ENCODE measurements at regions not wholly inside any gene's neighbourhood (a gene's known extent, or its start where the extent isn't known, plus 50 kb on each side); places are given as distances from the start of the nearest gene placed in this dataset.

DNA sequence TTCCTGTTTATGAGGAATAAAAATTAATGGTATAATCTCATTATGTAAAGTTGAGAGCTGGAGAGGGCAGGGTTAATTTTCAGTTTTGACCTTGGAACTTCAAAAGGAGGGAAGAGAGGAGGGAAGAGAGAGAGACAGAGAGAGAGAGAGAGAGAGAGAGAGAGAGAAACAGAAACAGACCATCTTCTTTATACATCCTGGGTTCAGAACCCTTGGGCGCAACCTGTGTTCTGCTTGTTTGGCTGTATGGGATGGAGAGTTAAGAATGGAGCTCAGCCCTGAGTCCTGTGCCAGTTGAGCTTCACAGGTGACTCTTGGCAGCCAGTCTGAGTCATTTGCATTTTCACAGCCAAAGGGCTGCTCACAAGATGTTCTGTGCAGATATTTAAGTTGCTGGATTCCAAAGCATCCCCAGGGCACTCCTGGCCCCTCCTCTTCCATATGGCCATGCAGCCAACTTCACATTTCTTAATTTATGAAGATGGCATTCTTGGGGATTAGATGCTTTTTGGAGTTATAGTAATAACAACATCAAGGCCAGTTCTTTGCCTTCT, 143.5 kb downstream of the CARTPT start:
- FAIRE-seq (no peak), DNase-seq (ENCODE audit: insufficient read length, low spot score) (no peak)

DNA sequence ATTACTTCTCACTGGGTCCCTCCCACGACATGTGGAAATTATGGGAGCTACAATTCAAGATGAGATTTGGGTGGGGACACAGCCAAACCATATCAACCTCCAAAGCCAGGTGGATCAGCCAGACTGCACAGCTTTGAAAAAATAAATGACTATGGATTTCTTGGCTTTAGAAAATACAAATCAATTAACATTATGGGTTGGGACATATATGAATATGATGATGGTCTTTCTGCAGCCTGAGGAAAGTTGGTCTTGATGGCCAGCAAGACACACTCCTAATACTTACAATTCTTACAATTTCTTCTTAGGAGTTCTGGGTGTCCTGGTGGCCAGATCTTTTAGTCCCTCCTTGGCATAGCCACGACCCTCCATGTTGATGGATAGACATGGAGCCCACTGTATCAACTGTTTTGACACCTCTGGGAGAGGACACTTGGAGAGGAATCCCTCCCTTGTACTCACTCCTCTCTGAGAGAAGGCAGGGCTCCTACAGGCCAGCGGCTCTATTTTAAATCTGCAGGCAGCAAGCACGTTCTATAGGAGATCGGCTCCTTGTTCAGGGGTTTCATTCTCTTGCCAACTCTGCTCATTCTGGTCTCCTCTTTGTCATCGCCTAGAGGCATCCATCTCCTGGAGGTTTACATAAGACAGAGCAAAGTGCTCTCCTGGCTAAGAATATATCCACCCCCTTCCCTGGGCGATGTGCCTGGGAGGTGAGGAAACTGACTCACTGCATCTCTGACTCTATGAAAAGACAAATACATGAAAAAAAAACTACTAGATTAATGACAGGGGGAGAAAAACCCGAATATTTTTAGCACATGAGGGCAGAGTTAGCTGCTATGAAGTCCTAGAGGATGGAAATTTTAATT, 145.9 kb downstream of the CARTPT start:
- FAIRE-seq (no peak), DNase-seq (ENCODE audit: insufficient read length, low spot score) (peak; percentile 37)

- FAIRE-seq (no peak), DNase-seq (ENCODE audit: insufficient read length, low spot score) (no peak)
Measured at GRCh38 chr5:71865665-71866320, 146.7 kb downstream of the CARTPT start.

GRCh38 chr5:71872311-71872864, 153.3 kb downstream of the CARTPT start:
- no peak for FAIRE-seq
- DNase-seq (ENCODE audit: insufficient read length, low spot score), result no peak

- FAIRE-seq, result no peak
- DNase-seq (ENCODE audit: insufficient read length, low spot score), result no peak
Measured at GRCh38 chr5:71873191-71873591, 154.1 kb downstream of the CARTPT start.

- FAIRE-seq, result no peak
- no peak for DNase-seq (ENCODE audit: insufficient read length, low spot score)
Measured at GRCh38 chr5:71874521-71874920, 155.4 kb downstream of the CARTPT start.

- FAIRE-seq (no peak), DNase-seq (ENCODE audit: insufficient read length, low spot score) (no peak)
Measured at GRCh38 chr5:71877511-71877910, 158.4 kb downstream of the CARTPT start.

DNA sequence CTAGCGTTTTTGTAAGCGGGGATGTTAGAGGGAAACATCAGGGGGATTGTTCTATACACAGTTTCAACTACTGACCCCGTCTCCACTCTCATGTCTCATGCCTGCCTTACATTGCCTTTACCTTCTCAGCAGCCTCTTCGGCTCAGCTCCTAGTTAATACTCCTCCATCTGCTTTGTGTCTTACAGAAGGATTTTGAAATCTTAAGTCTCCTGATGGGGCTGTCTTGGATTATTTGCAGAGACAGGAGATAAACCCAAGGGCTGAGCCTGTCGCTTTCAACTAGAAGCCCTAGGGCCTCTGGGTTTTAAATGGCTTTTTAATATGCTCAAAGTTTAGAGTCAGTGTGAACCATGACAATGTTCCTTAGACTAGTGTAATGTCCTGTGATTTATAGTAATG, 161.5 kb downstream of the CARTPT start:
- no peak for DNase-seq (ENCODE audit: insufficient read length, low spot score)

DNA sequence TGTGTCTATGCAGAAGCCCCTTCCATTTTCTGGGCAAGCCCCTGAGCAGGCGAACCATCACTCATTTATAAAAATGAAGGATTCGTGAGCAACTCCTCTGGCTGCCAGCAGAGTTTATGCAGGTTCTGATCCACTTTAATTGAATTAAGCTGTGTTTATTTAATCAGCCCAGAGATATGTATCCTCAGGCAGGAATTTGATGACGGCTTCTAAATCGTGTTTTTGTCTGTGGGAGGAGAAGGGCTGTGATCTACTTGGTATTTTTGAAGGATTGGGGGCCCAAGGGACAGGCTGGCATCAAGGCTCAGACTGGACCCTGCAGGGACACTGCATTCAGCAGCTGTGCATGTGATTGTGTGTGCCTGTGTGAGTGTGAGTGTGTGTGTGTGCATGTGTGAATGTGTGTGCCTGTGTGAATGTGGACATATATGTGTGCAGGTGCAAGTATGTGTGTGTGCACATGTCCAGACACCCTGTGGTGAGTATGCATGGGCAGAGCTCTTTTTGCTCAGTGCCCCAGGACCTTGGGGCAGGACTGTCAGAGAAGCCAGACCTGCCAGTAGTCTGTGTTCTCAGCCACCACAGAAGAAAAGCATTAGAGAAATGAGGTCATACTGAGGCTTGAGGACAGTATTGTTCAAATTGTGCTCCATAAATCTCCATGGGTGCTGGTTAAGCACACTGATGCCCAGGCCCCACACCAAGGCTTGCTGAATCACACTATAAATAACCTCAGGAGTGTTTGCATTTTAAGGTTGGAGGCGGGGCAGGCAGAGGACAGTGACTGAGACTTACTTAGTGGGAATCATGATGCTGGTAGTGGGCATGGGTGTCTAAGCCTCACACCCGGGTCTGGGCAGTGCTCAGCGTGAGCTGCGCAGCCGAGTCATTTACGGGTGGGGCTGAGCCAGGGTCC, 164.0 kb downstream of the CARTPT start:
- DNase-seq (ENCODE audit: insufficient read length, low spot score), result no peak
- peak; percentile 70 for FAIRE-seq

More for the DNA sequence above, 161.5 kb downstream of the CARTPT start:
- FAIRE-seq, result no peak

DNA sequence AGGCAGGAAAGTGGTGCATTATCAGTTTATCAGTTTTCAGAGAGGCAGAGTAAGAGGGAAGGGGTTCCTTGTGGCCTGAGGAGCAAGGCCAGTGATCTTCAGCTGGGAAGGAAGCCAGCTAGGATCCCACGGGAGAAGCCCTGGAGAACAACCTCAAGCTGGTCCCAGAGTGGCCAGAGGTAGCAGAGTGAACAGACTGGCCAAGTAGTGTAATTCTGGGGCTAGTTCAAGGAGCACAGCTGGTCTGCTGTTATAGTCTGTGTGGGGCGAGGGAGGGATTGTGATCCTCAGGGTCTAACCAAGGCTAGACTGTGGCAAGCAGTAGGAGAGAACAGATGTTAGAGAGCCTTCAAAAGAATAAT, 164.6 kb downstream of the CARTPT start:
- DNase-seq (ENCODE audit: insufficient read length, low spot score), result no peak
- FAIRE-seq, result no peak

GRCh38 chr5:71884926-71885325, 165.9 kb downstream of the CARTPT start:
- no peak for DNase-seq (ENCODE audit: insufficient read length, low spot score)
- no peak for FAIRE-seq

DNA sequence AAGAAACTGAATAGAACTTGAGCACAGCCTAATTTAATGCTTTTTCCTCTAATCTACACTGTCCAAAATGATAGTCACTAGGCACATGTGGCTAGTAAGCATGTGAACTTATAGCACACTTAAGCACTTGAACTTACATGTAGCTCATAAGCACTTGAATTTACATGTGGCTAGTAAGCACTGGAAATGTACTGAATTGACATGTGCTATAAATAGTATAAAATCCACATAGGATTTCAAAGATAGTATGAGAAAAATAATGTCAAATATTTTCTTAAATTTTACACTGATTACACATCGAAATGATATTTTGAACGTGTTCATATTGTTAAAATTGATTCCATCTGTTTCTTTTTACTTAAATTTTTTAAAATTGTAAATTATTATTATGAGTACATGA, 167.3 kb downstream of the CARTPT start:
- FAIRE-seq, result no peak
- no peak for DNase-seq (ENCODE audit: insufficient read length, low spot score)

DNA sequence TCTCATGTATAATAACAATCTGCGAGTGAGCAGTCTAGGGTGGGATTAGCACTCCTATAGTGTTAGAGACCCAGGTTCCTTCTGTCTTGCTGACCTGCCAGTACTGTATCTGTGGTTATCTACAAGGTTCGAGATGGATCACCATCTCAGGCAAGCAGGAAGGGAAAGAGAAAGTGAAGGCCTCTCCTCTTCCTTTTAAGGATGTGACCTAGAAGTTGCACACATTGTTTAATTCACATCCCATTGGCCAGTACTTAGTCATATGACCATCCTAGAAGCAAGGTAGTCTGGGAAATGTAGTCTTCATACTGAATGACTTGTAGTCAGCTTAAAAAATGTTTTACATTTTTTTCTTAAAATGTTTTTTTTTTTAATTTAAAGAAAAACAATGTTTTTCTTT, 168.6 kb downstream of the CARTPT start:
- FAIRE-seq (peak; percentile 44), DNase-seq (ENCODE audit: insufficient read length, low spot score) (peak; percentile 76)

DNA sequence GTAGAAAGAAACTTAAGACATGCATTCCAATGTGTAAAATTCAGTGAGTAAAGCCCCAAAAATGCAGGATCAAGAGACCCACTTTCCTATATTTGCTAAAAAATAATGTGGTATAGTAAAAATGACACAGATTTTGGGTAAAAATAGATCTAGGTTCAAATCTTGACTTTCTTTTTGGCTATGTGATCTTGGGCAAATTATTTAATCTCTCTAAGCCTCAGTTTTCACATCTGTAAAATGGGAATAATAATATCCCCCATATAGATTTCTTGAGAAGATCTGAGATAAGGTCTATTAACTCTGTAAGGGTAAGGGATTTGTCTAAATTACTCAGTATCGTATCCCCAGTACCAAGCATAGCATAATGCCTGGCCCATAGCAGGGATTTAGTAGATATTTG, 172.3 kb downstream of the CARTPT start:
- DNase-seq (ENCODE audit: insufficient read length, low spot score) (no peak), FAIRE-seq (no peak)

GRCh38 chr5:71891856-71892255, 172.8 kb downstream of the CARTPT start:
- FAIRE-seq (peak; percentile 79), DNase-seq (ENCODE audit: insufficient read length, low spot score) (peak; percentile 35)

DNA sequence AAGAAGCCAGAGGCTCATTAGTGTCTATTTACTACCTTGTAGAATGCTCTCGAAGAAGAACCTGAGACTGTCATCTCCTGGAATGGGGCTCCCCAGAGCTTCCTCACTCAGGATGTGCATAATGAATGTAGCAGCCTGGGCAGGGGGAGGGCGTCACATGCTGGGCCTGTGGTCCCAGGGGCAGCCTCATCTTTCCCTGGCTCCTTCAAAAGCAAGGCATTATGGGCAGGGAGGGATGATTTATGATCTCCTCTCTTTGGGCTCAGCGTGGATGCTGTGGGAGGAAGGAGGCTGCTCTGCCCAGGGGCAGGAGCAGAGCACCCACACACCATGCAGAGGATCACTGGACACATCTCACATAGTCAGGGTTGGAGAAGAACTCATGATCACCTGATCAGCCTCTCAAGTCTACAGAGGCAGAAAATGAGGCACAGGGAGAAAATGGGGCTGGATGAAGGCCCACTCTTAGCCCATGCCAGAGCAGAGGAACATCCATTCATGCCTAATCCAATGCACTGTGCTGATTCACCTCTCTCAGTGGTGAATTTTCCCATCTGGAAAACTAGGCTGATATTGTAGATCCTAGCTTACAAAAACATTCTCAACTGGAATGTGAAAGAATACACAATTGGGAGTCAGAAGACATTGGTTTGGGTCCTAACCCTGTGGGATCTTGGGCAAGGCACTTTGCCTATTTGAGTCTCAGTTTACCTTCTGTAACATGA, 173.7 kb downstream of the CARTPT start:
- FAIRE-seq, result no peak
- no peak for DNase-seq (ENCODE audit: insufficient read length, low spot score)

- DNase-seq (ENCODE audit: insufficient read length, low spot score) (no peak), FAIRE-seq (no peak)
Measured at GRCh38 chr5:71893451-71893850, 174.4 kb downstream of the CARTPT start.

- DNase-seq (ENCODE audit: insufficient read length, low spot score) (no peak), FAIRE-seq (no peak)
Measured at GRCh38 chr5:71894091-71894490, 175.0 kb downstream of the CARTPT start.

DNA sequence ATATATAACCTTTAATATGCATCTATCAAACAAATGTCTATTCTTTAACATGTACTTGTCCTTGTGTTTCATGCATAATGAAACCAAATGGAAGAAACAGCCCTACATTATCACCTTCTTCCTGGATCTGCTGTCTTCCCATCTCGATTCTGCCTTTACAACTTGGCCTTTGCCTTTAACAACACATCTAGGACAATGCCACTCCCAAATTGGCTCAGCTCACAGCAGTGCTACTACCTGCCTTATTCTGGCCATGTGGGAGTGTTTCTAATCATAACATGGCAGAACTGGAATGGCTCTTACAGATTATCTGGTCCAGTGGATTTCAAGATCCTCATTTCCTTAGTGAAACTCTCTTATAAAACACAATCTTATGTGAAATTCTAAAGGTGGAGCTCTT, 176.5 kb downstream of the CARTPT start:
- DNase-seq (ENCODE audit: insufficient read length, low spot score) (no peak), FAIRE-seq (no peak)

DNA sequence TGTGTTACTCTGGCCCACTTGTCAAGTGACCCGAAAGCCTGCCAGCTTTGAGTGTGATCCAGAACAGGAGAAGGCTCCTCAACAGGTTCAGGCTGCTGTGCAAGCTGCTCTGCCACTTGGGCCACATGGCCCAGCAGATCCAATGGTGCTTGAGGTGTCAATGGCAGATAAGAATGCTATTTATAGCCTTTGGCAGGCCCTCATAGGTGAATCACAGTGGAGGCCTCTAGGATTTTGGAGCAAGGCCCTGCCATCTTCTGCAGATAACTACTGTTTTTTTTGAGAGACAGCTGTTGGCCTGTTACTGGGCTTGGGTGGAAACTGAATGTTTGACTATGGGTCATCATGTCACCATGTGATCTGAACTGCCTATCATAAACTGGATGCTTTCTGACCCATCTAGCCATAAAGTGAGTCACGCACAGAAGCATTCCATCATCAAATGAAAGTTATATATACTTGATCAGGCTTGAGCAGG, 180.8 kb downstream of the CARTPT start:
- no peak for FAIRE-seq
- no peak for DNase-seq (ENCODE audit: insufficient read length, low spot score)
